Natural killer cell (primary cell): ENCODE measurements at regions not wholly inside any gene's neighbourhood (a gene's known extent, or its start where the extent isn't known, plus 50 kb on each side); places are given as distances from the start of the nearest gene placed in this dataset.

Experiments
- ATAC-seq, 3 donors: fragments of 150-1000 bp in 2 of 3; fragments of 200-7000 bp in 1 of 3; cut with Tn5 transposase; 1 replicate in 1 of 3; 2 replicates in 2 of 3; pipeline ENCODE4 v1.10.0; 2021; ENCODE audit warnings: mild to moderate bottlenecking in 2 of 3, moderate library complexity in 2 of 3
- DNase-seq, 2 donors: peaks; one replicate each; pipeline versions ENCODE4 v3.0.0 to v3.0.0-alpha.2; 2013 to 2021; ENCODE audit warnings: mixed read lengths in 1 of 2
- H3K27ac ChIP-seq: one replicate; pipeline ENCODE4 v1.5.1; 2013; ENCODE audit warnings: mild to moderate bottlenecking, low read length
- H3K27me3 ChIP-seq: one replicate; pipeline ENCODE4 v1.6.1; 2013; ENCODE audit warnings: low read length; ENCODE audit not compliant: control insufficient read depth, insufficient read depth
- H3K36me3 ChIP-seq: one replicate; pipeline ENCODE4 v1.6.1; 2013; ENCODE audit warnings: low read length; ENCODE audit not compliant: control insufficient read depth, insufficient read depth
- H3K4me1 ChIP-seq: one replicate; pipeline ENCODE4 v1.6.1; 2013; ENCODE audit warnings: low read length; ENCODE audit not compliant: control insufficient read depth, insufficient read depth
- H3K4me3 ChIP-seq: one replicate; pipeline ENCODE4 v1.5.1; 2013; ENCODE audit warnings: low read length
- H3K9me3 ChIP-seq: one replicate; pipeline ENCODE4 v1.6.1; 2013; ENCODE audit warnings: low read length; ENCODE audit not compliant: control insufficient read depth, insufficient read depth
- H3K27ac Mint-ChIP-seq, 2 donors: one replicate each; pipeline ENCODE4 v1.8.0; 2022; ENCODE audit warnings: mild to moderate bottlenecking in 2 of 2, mixed read lengths in 2 of 2, moderate library complexity in 1 of 2
- H3K27me3 Mint-ChIP-seq, 2 donors: one replicate each; pipeline ENCODE4 v1.8.0; 2022; ENCODE audit warnings: low read depth in 2 of 2, mixed read lengths in 2 of 2
- H3K36me3 Mint-ChIP-seq: one replicate; pipeline ENCODE4 v1.8.0; 2022; ENCODE audit warnings: mixed read lengths
- H3K4me1 Mint-ChIP-seq, 2 donors: one replicate each; pipeline ENCODE4 v1.8.0; 2022; ENCODE audit warnings: mixed read lengths in 2 of 2
- H3K4me3 Mint-ChIP-seq: one replicate; pipeline ENCODE4 v1.8.0; 2022; ENCODE audit warnings: mild to moderate bottlenecking, moderate library complexity, mixed read lengths
- H3K9me3 Mint-ChIP-seq, 2 donors: one replicate each; pipeline ENCODE4 v1.8.0; 2022; ENCODE audit warnings: mixed read lengths in 2 of 2
- WGBS: methylation state at CpG from one replicate; pipeline ENCODE4 v1.1.7; 2013; ENCODE audit warnings: missing lambda C conversion rate; ENCODE audit not compliant: insufficient coverage; 5-methylcytosine and 5-hydroxymethylcytosine counted together
- intact Hi-C: fragments of 100-400 bp; cut with micrococcal nuclease; formaldehyde crosslinking; loops from one replicate; pipeline ENCODE4 v1.14.2; 2022
- TF ChIP-seq, protein P1 (sequence below): fragments of 200-600 bp; IDR thresholded peaks from one replicate; pipeline ENCODE4 v1.8.0; 2022; ENCODE audit warnings: antibody characterized with exemption

- DNase-seq (no peak), ATAC-seq (no peak)
- Histone ChIP-seq H3K9me3 (no peaks in the 10 kb centered on the region), H3K36me3 (no peaks in the 10 kb centered on the region), H3K4me3 (no peak overlapping the region), H3K27ac (no peak overlapping the region), H3K4me1 (no peaks in the 10 kb centered on the region), H3K27me3 (no peaks in the 10 kb centered on the region)
- Mint-ChIP-seq H3K9me3 (peaks cover 11 to 17% of the 10 kb centered on the region in 2 donors), H3K27ac (no peak overlapping the region), H3K27me3 (no peaks in the 10 kb centered on the region), H3K36me3 (no peaks in the 10 kb centered on the region), H3K4me3 (no peak overlapping the region), H3K4me1 (no peaks in the 10 kb centered on the region)
- 86% methylated on average over 3 of the region's 3 CpGs for WGBS
- TF ChIP-seq, protein P1, sequence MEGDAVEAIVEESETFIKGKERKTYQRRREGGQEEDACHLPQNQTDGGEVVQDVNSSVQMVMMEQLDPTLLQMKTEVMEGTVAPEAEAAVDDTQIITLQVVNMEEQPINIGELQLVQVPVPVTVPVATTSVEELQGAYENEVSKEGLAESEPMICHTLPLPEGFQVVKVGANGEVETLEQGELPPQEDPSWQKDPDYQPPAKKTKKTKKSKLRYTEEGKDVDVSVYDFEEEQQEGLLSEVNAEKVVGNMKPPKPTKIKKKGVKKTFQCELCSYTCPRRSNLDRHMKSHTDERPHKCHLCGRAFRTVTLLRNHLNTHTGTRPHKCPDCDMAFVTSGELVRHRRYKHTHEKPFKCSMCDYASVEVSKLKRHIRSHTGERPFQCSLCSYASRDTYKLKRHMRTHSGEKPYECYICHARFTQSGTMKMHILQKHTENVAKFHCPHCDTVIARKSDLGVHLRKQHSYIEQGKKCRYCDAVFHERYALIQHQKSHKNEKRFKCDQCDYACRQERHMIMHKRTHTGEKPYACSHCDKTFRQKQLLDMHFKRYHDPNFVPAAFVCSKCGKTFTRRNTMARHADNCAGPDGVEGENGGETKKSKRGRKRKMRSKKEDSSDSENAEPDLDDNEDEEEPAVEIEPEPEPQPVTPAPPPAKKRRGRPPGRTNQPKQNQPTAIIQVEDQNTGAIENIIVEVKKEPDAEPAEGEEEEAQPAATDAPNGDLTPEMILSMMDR, result no peak
- intact Hi-C loops, result no loop called here
Observed at GRCh38 chr13:53338760-53339159, 310.1 kb downstream of the OLFM4 start.

DNA sequence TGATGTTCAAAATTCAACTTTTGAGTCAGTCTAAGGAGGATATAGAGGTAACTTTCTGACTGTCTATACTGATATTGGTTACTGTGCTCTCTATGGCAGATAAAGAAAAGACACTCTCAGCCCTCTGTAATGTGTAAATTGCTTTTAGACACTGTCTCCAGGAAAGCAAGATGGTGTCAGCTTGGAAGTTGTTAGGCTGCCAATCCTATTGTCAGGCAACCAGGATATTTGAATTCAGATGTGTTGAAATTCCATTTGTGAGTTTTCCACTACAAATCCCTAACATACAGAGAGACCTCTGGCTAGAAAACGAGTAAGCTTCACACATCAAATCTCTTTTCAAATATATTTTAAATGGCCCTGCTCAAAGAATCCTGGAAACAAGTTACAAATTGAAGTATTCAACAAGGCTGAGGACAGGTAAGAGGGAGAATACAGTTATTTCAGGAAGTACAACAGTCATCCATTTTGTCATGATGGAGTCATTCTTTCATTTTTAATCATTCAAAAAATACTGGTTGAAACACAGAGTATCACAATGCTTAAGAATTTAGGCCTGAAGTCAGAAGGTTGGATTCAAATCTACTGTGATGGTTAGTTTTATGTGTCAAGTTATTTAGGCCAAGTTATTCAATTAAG lies 312.0 kb downstream of the OLFM4 start:
- Histone ChIP-seq H3K27me3 (no peaks in the 10 kb centered on the region), H3K4me3 (no peak overlapping the region), H3K9me3 (no peaks in the 10 kb centered on the region), H3K4me1 (no peaks in the 10 kb centered on the region), H3K36me3 (no peaks in the 10 kb centered on the region), H3K27ac (no peak overlapping the region)
- WGBS, result 67% methylated on average over 1 of the region's 1 CpG
- no peak overlapping the region for H3K4me3 Mint-ChIP-seq
- H3K9me3 Mint-ChIP-seq, result peaks cover 8 to 14% of the 10 kb centered on the region in 2 donors
- no peak overlapping the region for H3K27ac Mint-ChIP-seq
- H3K27me3 Mint-ChIP-seq, result no peaks in the 10 kb centered on the region
- no peaks in the 10 kb centered on the region for H3K36me3 Mint-ChIP-seq
- ATAC-seq (no peak), DNase-seq (no peak)
- H3K4me1 Mint-ChIP-seq, result no peaks in the 10 kb centered on the region
- TF ChIP-seq, protein P1, result no peak
- intact Hi-C loops, result no loop called here

- WGBS, result 85% methylated on average over 3 of the region's 3 CpGs
- no peak overlapping the region for H3K27ac ChIP-seq
Observed at GRCh38 chr13:53341144-53341510, 312.5 kb downstream of the OLFM4 start.

More at GRCh38 chr13:53341144-53341510, 312.5 kb downstream of the OLFM4 start:
- Histone ChIP-seq H3K4me1 (no peaks in the 10 kb centered on the region), H3K36me3 (no peaks in the 10 kb centered on the region), H3K27me3 (no peaks in the 10 kb centered on the region), H3K4me3 (no peak overlapping the region), H3K9me3 (no peaks in the 10 kb centered on the region)
- Mint-ChIP-seq H3K27ac (no peak overlapping the region), H3K36me3 (no peaks in the 10 kb centered on the region), H3K9me3 (peaks cover 8 to 12% of the 10 kb centered on the region in 2 donors), H3K27me3 (no peaks in the 10 kb centered on the region), H3K4me3 (no peak overlapping the region), H3K4me1 (no peaks in the 10 kb centered on the region)
- DNase-seq (no peak), ATAC-seq (no peak)
- TF ChIP-seq, protein P1, result no peak
- intact Hi-C loops, result no loop called here
